NCI-H748 (cell line): ENCODE measurements at regions not wholly inside any gene's neighbourhood (a gene's known extent, or its start where the extent isn't known, plus 50 kb on each side); places are given as distances from the start of the nearest gene placed in this dataset.

Source experiments
- DNase-seq: peaks from one replicate; lab custom pipeline; 2025; ENCODE audit not compliant: unreplicated experiment; lab: John Stamatoyannopoulos, UW

- DNase-seq: no peak
Measured at GRCh38 chrX:39981946-39982345, 115.8 kb downstream of the BCOR start.

- DNase-seq: peak; percentile 80
Measured at GRCh38 chrX:39982948-39983347, 114.8 kb downstream of the BCOR start.

GRCh38 chrX:39983715-39984114 is 114.0 kb downstream of the BCOR start:
- no peak for DNase-seq

- peak; percentile 11 for DNase-seq
Measured at GRCh38 chrX:39984191-39984956, 113.4 kb downstream of the BCOR start.

- DNase-seq: no peak
Measured at GRCh38 chrX:39985071-39985470, 112.7 kb downstream of the BCOR start.

GRCh38 chrX:39985551-39985950 is 112.2 kb downstream of the BCOR start:
- no peak for DNase-seq

- no peak for DNase-seq
Measured at GRCh38 chrX:39988496-39988895, 109.3 kb downstream of the BCOR start.

GRCh38 chrX:39990388-39990787 is 107.4 kb downstream of the BCOR start:
- no peak for DNase-seq

GRCh38 chrX:39992300-39992699 is 105.5 kb downstream of the BCOR start:
- DNase-seq: no peak

GRCh38 chrX:39995457-39995856 is 102.3 kb downstream of the BCOR start:
- DNase-seq: no peak

GRCh38 chrX:39996536-39996935 is 101.2 kb downstream of the BCOR start:
- DNase-seq: no peak

GRCh38 chrX:39998636-39999406 is 98.9 kb downstream of the BCOR start:
- DNase-seq: no peak
